GM12864 (cell line): ENCODE measurements at regions not wholly inside any gene's neighbourhood (a gene's known extent, or its start where the extent isn't known, plus 50 kb on each side); places are given as distances from the start of the nearest gene placed in this dataset.

Source experiments
- DNase-seq: peaks from one replicate; pipeline ENCODE4 v3.0.0-alpha.2; 2011; ENCODE audit warnings: low read depth
- H3K4me3 ChIP-seq: 2 replicates; pipeline ENCODE4 v1.5.1; 2011; ENCODE audit warnings: mild to moderate bottlenecking, low read depth, low read length, control low read depth
- CTCF ChIP-seq: IDR thresholded peaks from 2 replicates; pipeline ENCODE4 v1.5.1; 2011; ENCODE audit warnings: low read depth, mild to moderate bottlenecking, moderate library complexity, low read length, control low read depth, inconsistent platforms; ENCODE audit errors: missing control alignments

- DNase-seq, result no peak
- no peak for TF ChIP-seq CTCF
- H3K4me3 ChIP-seq, result no peak overlapping the region
Observed at GRCh38 chr1:195768377-195768776, 839.9 kb downstream of the KCNT2 start.

DNA sequence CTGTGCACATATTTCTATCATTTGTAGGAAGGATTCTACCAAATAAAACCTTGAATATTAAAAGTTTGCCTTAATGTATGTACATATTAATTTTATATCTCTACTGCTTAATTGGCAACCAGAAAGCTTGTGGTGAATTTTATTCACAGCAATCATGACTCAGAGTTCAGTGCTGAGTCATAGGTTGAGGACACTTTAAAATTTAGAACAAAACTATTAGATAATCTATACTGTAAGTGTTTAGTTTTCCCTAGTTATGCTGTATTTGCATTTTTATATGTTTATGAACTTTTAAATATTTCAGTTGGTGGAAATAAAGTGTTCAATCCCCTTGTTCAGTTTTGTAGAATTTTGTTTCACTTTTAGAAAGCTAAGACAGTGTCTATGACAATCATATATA, 841.5 kb downstream of the KCNT2 start:
- no peak for TF ChIP-seq CTCF
- DNase-seq, result no peak
- H3K4me3 ChIP-seq, result no peak overlapping the region

DNA sequence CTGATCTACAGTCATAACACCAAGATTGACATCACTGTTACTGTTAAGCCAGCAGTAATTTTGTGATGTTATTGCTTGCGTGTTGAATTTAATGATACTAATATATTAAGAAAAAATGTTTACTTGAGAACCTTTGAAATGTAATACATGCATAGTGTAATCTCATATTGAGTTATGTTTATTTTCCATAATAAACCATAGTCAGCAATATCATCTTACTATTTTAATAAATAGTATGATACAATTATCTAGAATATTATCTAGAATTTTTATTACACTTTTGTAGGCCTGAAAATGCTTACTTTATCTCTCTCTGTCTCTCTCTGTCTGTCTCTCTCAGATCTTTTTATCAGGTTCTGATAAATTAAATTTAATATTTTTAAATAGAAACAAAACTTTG, 843.1 kb downstream of the KCNT2 start:
- DNase-seq, result no peak
- TF ChIP-seq CTCF, result no peak
- no peak overlapping the region for H3K4me3 ChIP-seq

DNA sequence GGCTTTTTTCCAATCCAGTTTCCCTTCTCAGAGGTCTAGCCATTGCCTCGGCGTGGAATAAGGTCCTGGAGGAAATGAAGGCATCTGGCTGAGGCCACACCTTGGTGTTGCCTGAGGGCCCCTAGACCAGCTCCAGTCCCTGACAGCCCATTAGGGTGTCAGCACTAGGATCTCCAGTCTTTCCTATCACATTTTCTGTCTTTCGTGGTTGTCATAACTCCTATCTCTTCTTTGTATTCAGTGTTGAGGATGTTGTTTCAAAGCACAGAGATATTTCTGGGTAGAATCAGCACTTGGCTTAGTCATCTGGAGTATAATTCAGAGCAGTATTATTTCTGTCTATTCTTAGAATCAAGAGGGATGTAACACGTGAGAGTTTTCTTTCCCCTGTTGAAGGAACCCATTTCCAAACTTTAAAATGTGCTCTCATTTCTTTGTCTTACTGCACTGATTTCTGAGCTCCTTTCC, 844.3 kb downstream of the KCNT2 start:
- TF ChIP-seq CTCF, result no peak
- DNase-seq, result no peak
- H3K4me3 ChIP-seq, result no peak overlapping the region

- no peak for TF ChIP-seq CTCF
- DNase-seq, result no peak
- H3K4me3 ChIP-seq, result no peak overlapping the region
Observed at GRCh38 chr1:195763146-195763906, 844.9 kb downstream of the KCNT2 start.

DNA sequence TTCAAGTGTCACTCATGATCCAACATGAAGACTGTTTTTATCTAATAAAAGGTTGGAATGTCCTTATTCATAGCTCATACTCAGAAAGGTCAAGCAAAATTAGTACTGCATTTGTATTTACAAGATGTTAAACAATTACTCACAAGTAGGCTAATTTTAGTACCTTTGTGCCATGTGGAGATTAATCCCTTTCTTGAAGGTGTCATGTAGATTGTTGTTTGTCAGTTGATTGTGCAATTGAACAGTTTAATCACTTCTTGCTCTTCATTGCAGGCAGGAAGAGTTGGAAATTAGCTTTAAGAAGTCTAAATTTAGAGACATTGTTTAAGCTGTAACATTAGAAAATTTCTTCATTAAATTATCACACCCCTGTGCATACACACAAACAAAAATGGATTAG, 847.1 kb downstream of the KCNT2 start:
- TF ChIP-seq CTCF, result no peak
- no peak for DNase-seq
- H3K4me3 ChIP-seq, result no peak overlapping the region

DNA sequence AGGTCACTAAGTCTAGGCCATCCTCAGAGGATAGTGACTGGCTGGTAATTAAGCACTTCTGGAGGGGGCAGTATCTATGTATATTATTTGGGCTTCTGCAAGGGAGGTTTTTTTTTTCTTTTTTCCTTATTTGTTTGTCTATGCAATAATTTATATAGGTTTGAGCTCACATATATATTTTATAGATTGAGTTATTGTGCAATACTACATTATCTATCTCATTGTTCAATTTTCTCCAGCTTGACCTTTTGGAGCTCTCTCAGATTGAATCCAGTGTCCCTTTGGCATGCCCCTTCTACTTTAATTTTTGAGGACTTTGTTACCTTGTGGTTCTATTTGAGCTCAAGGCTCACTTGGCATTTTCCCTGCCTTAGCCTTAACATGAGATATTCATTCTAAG, 852.1 kb downstream of the KCNT2 start:
- DNase-seq, result no peak
- TF ChIP-seq CTCF, result no peak
- H3K4me3 ChIP-seq, result no peak overlapping the region
